Kidney epithelial cell (primary cell): ENCODE measurements at regions not wholly inside any gene's neighbourhood (a gene's known extent, or its start where the extent isn't known, plus 50 kb on each side); places are given as distances from the start of the nearest gene placed in this dataset.

Source experiments
- DNase-seq: peaks from one replicate; pipeline ENCODE4 v3.0.0-alpha.2; 2010; ENCODE audit warnings: low read depth
- H3K27me3 ChIP-seq: 2 replicates; pipeline ENCODE4 v1.6.0; 2011; ENCODE audit warnings: low read length; ENCODE audit not compliant: control insufficient read depth, insufficient read depth
- H3K36me3 ChIP-seq: 2 replicates; pipeline ENCODE4 v1.5.1; 2011; ENCODE audit warnings: low read length; ENCODE audit not compliant: control insufficient read depth, insufficient read depth
- H3K4me3 ChIP-seq: 2 replicates; pipeline ENCODE4 v1.5.1; 2011; ENCODE audit warnings: low read depth, mild to moderate bottlenecking, control low read depth, low read length
- CTCF ChIP-seq: IDR thresholded peaks from 2 replicates; pipeline ENCODE4 v1.5.1; 2011; ENCODE audit warnings: mild to moderate bottlenecking, moderate library complexity, low read length, control low read depth, inconsistent platforms; ENCODE audit not compliant: insufficient read depth, poor library complexity, severe bottlenecking

GRCh38 chr7:412313-412710 lies 107.3 kb downstream of the PDGFA start:
- peaks cover 36% of the 10 kb centered on the region for H3K27me3 ChIP-seq
- H3K36me3 ChIP-seq: no peaks in the 10 kb centered on the region
- no peak for DNase-seq
- H3K4me3 ChIP-seq: no peak overlapping the region
- no peak for TF ChIP-seq CTCF

- H3K36me3 ChIP-seq: no peaks in the 10 kb centered on the region
- DNase-seq: no peak
- peaks cover 17% of the 10 kb centered on the region for H3K27me3 ChIP-seq
- H3K4me3 ChIP-seq: no peak overlapping the region
- TF ChIP-seq CTCF: no peak
Measured at GRCh38 chr7:414681-415560, 104.7 kb downstream of the PDGFA start.

- no peak for TF ChIP-seq CTCF
- Histone ChIP-seq H3K4me3 (no peak overlapping the region), H3K36me3 (no peaks in the 10 kb centered on the region), H3K27me3 (peaks cover 7% of the 10 kb centered on the region)
- DNase-seq: no peak
Measured at GRCh38 chr7:415646-416525, 103.8 kb downstream of the PDGFA start.

- no peak for TF ChIP-seq CTCF
Measured at GRCh38 chr7:416761-417624, 102.7 kb downstream of the PDGFA start.

GRCh38 chr7:417625-417889 lies 102.1 kb downstream of the PDGFA start:
- H3K27me3 ChIP-seq: no peaks in the 10 kb centered on the region
- no peaks in the 10 kb centered on the region for H3K36me3 ChIP-seq
- no peak overlapping the region for H3K4me3 ChIP-seq
- no peak for TF ChIP-seq CTCF
- DNase-seq: no peak

More at GRCh38 chr7:416761-417624, 102.7 kb downstream of the PDGFA start:
- Histone ChIP-seq H3K36me3 (no peaks in the 10 kb centered on the region), H3K27me3 (peaks cover 4% of the 10 kb centered on the region), H3K4me3 (no peak overlapping the region)
- no peak for DNase-seq
